Left forelimb (tissue), 1 donor: ENCODE measurements at regions not wholly inside any gene's neighbourhood (a gene's known extent, or its start where the extent isn't known, plus 50 kb on each side); places are given as distances from the start of the nearest gene placed in this dataset.

ENCODE experiments used
- DNase-seq: peaks from one replicate; pipeline ENCODE4 v3.0.0-alpha.2; 2018; ENCODE audit warnings: low spot score

- DNase-seq = no peak
Measured at GRCh38 chr16:86117756-86118155, 218.8 kb downstream of the IRF8 start.

DNA sequence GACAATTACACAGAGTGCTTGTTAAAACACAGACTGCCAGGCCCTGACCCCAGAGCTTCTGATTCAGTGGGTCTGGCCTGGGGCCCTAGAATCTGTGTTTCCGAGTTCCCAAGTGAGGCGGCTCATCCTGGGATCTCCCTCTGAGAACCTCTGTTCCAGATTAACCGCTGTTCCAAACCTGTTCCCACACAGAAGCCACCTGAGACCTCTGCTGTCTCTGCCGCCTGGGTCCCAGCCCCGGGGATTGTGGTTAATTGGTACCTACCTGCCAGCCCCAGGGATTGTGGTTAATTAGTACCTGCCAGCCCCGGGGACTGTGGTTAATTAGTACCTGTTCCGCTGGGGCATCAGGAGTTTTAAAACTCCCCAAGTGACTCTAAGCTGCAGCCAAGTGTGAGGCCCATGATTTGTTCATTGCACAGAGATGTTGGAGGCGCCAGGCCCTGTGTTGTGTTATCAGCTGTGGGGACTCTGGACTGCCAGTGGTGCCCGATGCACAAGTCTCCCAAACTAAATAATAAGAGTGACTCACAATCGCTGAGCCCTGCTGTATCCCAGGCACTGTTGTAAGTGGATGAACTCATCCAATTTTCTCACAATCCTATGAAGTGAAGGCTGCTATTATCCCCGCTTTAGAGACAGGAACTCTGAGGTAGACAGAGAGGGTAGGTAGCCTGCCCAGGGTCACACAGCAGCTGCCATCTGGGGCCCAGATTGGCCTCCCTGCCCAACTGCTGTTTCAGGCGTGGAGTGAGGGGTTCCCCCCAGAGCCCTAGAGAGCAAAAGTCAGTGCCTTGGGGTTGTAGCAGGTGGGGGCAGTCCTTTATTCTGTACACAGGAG lies 219.7 kb downstream of the IRF8 start:
- no peak for DNase-seq

GRCh38 chr16:86120201-86121192 lies 221.5 kb downstream of the IRF8 start:
- no peak for DNase-seq

DNA sequence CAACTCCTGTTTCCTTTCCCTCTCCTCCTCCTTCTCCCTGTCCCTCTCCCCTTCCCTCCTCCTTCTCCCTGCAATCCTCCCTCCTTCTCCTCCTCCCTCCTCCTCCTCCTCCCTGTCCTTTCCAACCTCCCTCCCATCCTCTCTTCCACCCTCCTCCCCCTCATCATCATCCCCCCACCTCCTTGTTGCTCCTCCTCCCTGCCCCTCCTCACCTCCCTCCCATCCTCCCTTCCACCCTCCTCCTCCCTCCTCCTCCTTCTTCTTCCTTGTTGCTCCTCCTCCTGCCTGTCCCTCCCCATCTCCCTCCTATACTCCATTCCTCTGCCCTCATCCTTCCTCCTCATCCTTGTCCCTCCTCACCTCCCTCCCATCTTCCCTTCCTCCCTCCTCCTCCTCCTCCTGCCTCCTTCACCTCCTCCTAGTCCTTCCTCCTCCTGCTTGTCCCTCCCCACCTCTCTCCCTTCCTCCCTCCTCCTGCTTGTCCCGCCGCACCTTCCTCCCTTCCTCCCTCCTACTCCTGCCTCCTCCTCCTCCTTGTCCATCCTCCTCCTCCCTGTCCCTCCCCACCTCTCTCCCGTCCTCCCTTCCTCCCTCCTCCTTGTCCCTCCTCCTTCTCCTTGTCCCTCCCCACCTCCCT lies 222.5 kb downstream of the IRF8 start:
- no peak for DNase-seq

GRCh38 chr16:86122681-86123342 lies 223.8 kb downstream of the IRF8 start:
- DNase-seq = no peak

DNA sequence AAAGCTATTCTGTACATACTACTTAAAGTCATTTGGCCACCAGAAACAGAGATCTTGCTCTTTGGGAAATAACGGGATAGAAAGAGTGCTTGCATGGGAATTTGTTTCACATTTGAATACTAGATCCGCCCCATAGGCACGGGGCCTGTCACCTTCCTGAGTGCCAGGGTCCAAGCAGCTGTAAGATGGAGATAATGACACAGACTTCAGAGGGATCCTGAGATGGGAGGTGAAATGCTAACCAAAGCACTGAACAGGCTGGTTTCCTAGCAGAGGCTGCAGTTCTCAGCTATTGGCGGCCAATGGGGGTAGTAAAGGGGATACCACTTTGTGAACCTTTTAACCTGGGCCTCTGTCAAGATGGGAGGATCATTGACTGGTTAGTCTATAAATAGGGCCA lies 225.4 kb downstream of the IRF8 start:
- no peak for DNase-seq

GRCh38 chr16:86126891-86127290 lies 227.9 kb downstream of the IRF8 start:
- DNase-seq = no peak

- no peak for DNase-seq
Measured at GRCh38 chr16:86127366-86127765, 228.4 kb downstream of the IRF8 start.

DNA sequence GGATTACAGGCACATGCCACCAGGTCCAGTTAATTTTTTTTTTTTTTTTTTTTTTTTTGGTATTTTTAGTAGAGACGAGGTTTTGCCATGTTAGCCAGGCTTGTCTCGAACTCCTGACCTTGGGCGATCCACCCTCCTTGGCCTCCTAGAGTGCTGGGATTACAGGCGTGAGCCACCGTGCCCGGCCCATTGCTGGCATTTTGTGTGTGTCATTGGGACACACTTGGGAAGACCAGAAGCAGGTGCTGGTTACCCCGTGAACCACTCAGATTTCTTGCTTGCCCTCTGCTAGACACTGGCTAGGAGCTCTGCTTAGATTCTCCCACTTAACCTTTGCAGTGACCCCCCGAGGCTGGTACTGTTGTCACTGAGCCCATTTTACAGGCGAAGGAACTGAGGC lies 229.3 kb downstream of the IRF8 start:
- no peak for DNase-seq

- no peak for DNase-seq
Measured at GRCh38 chr16:86129541-86129940, 230.6 kb downstream of the IRF8 start.

GRCh38 chr16:86133377-86133776 lies 234.4 kb downstream of the IRF8 start:
- DNase-seq = no peak

- DNase-seq = no peak
Measured at GRCh38 chr16:86133847-86134375, 234.9 kb downstream of the IRF8 start.

DNA sequence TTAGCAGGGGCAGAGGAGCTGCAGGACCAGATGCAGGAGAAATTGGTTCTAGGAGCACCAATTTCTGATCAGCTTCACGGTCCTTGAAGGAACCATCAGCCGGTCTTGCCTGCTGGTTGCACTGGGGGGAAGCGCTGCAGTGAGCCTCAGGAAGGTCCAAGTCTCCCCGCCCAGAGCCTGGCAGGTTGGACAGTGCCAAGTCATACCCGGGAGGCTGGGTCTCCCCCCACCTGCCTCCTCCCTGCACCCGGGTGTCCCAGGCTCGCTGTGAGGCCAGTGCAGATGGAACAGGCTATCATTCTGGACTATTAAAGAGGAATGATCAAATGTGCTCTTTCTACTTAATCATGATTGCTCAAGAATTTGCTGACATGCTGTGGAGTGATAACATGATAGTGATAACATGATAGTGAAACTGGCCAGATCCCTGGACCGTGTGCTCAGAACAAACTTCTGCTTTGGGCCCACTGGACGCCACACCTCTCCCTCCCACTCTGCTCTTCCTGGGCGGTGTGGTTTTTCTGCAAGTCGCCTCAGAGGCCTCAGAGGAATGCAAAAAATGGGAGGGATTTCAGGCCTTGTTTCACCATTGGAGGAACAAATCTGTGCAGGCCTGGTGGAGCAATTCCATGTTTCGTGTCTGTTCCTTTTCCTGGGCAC lies 236.0 kb downstream of the IRF8 start:
- DNase-seq = no peak

DNA sequence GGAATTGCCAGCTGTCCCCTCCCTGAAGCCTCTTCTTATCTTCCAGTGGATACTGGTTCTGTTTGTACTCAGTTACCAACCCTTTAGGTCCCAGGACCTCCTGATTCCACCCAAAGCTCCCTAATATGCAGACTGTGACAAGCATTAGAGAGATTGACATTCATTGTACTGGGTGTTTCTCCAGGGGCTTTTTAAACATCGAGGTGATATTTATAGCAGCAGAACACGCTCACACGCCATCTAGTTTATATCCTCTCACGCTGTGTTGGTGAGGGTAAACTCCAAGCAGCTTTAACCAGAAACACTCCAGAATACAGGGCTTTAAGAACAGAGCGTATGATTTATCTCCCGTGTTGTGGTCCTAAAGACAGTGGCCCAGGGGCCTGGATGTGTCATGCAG lies 238.4 kb downstream of the IRF8 start:
- DNase-seq = no peak

- DNase-seq = no peak
Measured at GRCh38 chr16:86138121-86139085, 239.4 kb downstream of the IRF8 start.

DNA sequence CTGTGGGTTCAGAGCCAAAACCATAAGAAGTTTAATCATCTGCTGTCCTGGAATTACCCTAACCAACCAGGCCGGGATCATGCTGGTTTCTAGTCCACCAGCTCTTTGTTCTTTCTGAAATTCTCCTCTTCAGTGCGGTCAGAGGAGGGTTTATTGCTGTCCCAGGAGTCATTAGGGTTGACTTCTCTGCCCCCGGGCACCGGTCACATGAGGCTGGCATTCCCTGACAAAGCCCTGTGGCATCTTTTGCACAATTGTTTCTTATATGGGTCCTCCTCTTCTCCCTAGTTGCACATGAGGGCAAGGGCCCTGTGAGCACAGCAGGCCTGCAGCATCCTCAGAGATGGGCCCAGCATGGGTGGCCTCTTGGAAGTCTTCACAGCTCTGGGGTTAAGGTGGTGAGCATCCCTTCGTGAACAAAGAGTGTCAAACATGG lies 243.9 kb downstream of the IRF8 start:
- DNase-seq = no peak

DNA sequence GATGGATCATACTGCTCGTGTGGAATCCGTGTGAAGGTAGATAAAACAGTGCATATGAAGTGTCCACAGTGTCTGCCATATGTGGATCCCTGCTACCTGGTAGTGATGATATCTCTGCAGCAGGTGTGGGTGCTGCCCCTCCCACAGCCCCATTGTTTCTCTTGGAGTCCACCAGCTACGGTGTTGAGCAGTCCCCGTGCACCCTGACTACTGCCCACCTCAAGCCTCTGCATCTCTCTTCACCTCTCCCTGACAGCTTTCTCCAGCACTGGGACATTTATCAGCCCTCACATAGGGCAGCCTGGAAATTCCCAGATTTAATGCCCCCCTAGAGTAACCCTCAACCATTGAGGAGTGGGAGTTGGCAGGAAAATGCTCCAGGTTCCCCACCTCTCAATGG lies 244.7 kb downstream of the IRF8 start:
- no peak for DNase-seq

DNA sequence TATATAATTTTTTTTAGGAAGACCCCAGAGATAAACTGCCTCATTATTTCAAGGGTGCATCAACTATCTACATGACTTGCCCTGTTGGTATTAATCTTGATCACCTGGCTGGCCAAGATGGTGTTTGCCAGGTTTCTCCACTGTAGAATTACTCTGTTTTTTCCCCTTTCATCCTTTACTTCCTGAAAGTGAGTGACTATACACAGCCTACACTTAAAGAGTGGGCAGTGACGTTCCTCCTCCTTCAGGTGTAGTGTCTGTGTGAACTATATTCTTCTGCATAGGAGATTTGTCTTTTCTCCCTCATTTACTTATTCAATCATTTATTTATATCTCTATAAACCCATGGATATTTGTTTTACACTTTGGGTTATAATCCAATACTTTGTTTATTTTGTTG lies 246.7 kb downstream of the IRF8 start:
- DNase-seq = no peak

- DNase-seq = no peak
Measured at GRCh38 chr16:86150641-86151238, 251.8 kb downstream of the IRF8 start.
